ENCODE measurements at regions not wholly inside any gene's neighbourhood (a gene's known extent, or its start where the extent isn't known, plus 50 kb on each side); places are given as distances from the start of the nearest gene placed in this dataset.

DNA sequence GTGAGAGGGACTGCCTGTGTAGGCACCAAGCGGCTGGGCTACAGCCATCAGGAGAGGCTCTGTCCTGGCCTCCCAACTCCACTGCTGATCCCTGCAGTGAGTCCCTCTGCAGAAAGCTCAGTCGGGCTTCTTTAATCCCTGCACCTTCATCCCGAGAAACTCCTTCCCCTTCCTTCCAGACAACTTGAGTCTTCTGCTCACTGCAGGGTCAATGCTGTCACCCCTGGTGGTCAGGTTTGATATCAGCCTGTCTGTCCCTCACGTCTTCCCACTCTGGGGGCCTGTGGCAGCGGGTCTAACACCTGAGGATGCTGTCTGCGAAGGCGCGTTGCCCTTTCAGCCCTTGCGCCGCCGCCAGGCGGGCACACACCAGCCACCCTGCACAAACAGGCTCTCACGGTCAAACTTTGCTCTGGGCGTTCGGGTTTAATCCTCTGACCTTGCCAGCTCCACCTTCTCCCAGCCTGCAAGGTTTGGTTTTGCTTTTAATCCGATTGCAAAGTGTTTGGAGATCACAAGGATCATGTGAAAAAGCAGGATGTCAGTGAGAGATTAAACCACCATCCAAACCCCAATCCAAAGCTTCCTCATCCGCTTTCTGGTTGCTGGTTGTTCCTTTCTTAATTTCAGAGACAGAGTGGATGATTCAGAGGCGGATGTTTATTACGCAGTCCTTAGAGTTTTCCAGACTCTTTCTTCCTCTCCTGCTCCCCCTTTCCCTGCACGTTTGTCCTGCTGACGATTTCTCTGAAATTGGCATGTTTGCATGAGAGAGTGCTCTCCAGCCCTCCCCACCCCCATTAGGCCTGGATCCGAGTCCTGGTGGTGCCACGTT, 74.8 kb upstream of the SLC34A2 start:
- no peak for DNase-seq

- no peak for DNase-seq
Observed at GRCh38 chr4:25585901-25586523, 69.6 kb upstream of the SLC34A2 start.

DNA sequence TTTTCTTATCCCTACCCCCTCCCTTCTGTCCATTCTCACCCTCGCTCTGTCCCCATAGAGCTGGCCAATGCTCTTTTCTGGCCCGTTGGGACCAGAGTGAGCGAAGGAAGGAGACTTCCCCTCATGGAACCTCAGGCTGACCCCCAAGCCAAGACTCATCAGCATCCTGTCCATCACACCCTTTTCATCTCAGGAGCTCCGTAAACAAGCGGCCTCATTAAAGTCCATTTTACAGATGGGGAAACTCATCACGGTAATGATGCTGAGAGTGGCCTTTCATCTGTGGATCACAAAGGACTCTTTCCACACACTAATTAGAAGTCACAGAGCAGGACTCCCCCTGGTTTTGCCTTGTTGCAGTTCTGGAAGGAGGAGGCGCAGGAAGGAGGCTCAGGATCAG, 67.4 kb upstream of the SLC34A2 start:
- no peak for DNase-seq

DNA sequence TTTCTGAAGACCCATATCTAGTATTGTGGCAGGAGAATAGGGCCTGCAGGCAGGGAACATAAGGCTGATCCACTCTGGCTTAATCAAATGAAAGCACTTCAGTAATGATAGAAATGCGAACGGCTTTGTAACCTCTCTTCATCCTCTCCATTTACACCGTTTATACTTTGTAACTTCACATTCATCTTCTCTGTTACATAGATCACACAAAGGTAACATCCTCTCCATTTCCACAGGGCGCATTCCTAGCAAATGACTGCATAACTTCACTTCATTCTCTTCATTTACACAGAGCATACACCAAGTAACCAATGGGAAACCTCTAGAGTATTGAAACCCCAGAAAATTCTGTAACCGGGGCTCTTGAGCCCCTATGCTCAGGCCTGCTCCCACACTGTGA, 65.5 kb upstream of the SLC34A2 start:
- DNase-seq: peak; percentile 59

DNA sequence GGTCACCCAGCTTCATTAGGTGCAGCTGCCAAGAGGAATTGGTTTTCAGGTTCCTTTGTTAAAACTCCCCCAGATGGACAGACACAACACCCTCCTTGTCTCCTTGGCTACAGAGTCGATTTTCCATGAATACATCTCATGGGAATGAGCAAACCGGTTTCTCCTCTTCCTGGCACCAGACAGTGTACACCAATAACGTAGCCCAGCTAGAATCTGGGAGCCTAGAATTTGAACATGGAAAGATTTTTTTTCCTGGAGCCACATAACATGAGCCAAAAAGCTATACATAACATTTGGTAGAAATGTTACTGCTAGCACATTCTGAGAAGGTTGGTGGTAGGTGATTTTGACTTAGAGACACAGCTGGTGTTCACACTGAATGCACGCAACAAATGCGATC, 62.9 kb upstream of the SLC34A2 start:
- DNase-seq: no peak
